MCF 10A (cell line): ENCODE measurements at regions not wholly inside any gene's neighbourhood (a gene's known extent, or its start where the extent isn't known, plus 50 kb on each side); places are given as distances from the start of the nearest gene placed in this dataset.

ENCODE experiments used
- BruUV-seq: library from RNA; stranded (reverse); fragments of 400-500 nt; replicated peaks from 2 replicates; lab custom pipeline; 2021; lab: Mats Ljungman, UMichigan
- CTCF ChIA-PET: fragments of 300-600 bp; sonication (Branson Sonifier 250); formaldehyde crosslinking; extraction: SDS; loops from one replicate; lab custom pipeline; 2021; ENCODE audit warnings: antibody characterized with exemption, inconsistent platforms; lab: Yijun Ruan, JAX
- POLR2A ChIA-PET: fragments of 300-600, 350-650 bp; sonication (Branson Sonifier 250); formaldehyde crosslinking; extraction: SDS; loops from one replicate; lab custom pipeline; 2020; ENCODE audit warnings: antibody characterized with exemption, inconsistent platforms; lab: Yijun Ruan, JAX
- DNase-seq: peaks from one replicate; pipeline ENCODE4 v3.0.0-alpha.2; 2018; ENCODE audit not compliant: unreplicated experiment
- H3K27ac Mint-ChIP-seq: one replicate; pipeline ENCODE4 v1.8.0; 2022; ENCODE audit warnings: mild to moderate bottlenecking, low read depth, mixed read lengths; ENCODE audit not compliant: unreplicated experiment
- H3K27me3 Mint-ChIP-seq: one replicate; pipeline ENCODE4 v1.8.0; 2022; ENCODE audit warnings: mixed read lengths; ENCODE audit not compliant: insufficient read depth, unreplicated experiment
- H3K36me3 Mint-ChIP-seq: one replicate; pipeline ENCODE4 v1.8.0; 2022; ENCODE audit warnings: mild to moderate bottlenecking, moderate library complexity, mixed read lengths; ENCODE audit not compliant: insufficient read depth, unreplicated experiment
- H3K4me1 Mint-ChIP-seq: one replicate; pipeline ENCODE4 v1.8.0; 2022; ENCODE audit warnings: mixed read lengths; ENCODE audit not compliant: insufficient read depth, unreplicated experiment
- H3K4me3 Mint-ChIP-seq: one replicate; pipeline ENCODE4 v1.8.0; 2022; ENCODE audit warnings: mild to moderate bottlenecking, moderate library complexity, mixed read lengths; ENCODE audit not compliant: unreplicated experiment
- H3K9me3 Mint-ChIP-seq: one replicate; pipeline ENCODE4 v1.8.0; 2022; ENCODE audit warnings: mixed read lengths; ENCODE audit not compliant: unreplicated experiment
- intact Hi-C: fragments of 100-400 bp; cut with micrococcal nuclease; formaldehyde crosslinking; loops from 2 replicates; pipeline ENCODE4 v1.14.1; 2022
- TF ChIP-seq, protein P1 (sequence below): fragments of 200-600 bp; IDR thresholded peaks from one replicate; pipeline ENCODE4 v1.8.0; 2022; ENCODE audit warnings: antibody characterized with exemption, mild to moderate bottlenecking; ENCODE audit not compliant: unreplicated experiment

GRCh38 chr16:64196444-64196843 is 925.4 kb downstream of the CDH11 start:
- H3K4me3 Mint-ChIP-seq, result no peak overlapping the region
- ChIA-PET POLR2A (interaction anchor here (1.1 kb wide), 1 partner anchor 201 kb away, joined by 3 read pairs; no protein-coding TSS in a partner anchor), CTCF (interaction anchor here (0.6 kb wide), 1 partner anchor 31 kb away, joined by 3 read pairs; no protein-coding TSS in a partner anchor)
- BruUV-seq, result no TSS peak
- no peak for DNase-seq
- H3K9me3 Mint-ChIP-seq, result no peaks in the 10 kb centered on the region
- no peaks in the 10 kb centered on the region for H3K4me1 Mint-ChIP-seq
- TF ChIP-seq, protein P1, sequence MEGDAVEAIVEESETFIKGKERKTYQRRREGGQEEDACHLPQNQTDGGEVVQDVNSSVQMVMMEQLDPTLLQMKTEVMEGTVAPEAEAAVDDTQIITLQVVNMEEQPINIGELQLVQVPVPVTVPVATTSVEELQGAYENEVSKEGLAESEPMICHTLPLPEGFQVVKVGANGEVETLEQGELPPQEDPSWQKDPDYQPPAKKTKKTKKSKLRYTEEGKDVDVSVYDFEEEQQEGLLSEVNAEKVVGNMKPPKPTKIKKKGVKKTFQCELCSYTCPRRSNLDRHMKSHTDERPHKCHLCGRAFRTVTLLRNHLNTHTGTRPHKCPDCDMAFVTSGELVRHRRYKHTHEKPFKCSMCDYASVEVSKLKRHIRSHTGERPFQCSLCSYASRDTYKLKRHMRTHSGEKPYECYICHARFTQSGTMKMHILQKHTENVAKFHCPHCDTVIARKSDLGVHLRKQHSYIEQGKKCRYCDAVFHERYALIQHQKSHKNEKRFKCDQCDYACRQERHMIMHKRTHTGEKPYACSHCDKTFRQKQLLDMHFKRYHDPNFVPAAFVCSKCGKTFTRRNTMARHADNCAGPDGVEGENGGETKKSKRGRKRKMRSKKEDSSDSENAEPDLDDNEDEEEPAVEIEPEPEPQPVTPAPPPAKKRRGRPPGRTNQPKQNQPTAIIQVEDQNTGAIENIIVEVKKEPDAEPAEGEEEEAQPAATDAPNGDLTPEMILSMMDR, result no peak
- intact Hi-C loops, result no loop called here
- no peaks in the 10 kb centered on the region for H3K27me3 Mint-ChIP-seq
- H3K36me3 Mint-ChIP-seq, result no peaks in the 10 kb centered on the region
- H3K27ac Mint-ChIP-seq, result no peak overlapping the region

- BruUV-seq, result no TSS peak
- peaks cover 6% of the 10 kb centered on the region for H3K4me1 Mint-ChIP-seq
- TF ChIP-seq, protein P1, result no peak
- no peaks in the 10 kb centered on the region for H3K27me3 Mint-ChIP-seq
- no peak for DNase-seq
- no peak overlapping the region for H3K27ac Mint-ChIP-seq
- H3K9me3 Mint-ChIP-seq, result no peaks in the 10 kb centered on the region
- ChIA-PET CTCF (no interaction called here), POLR2A (no interaction called here)
- H3K4me3 Mint-ChIP-seq, result no peak overlapping the region
- intact Hi-C loops, result no loop called here
- H3K36me3 Mint-ChIP-seq, result no peaks in the 10 kb centered on the region
Measured at GRCh38 chr16:64185954-64186353, 935.9 kb downstream of the CDH11 start.

- POLR2A ChIA-PET, result interaction anchor here (0.6 to 1.2 kb wide), 3 partner anchors 18 to 317 kb away, joined by 3 to 4 read pairs (median 3); no protein-coding TSS in a partner anchor
- TF ChIP-seq, protein P1, result no peak
- Mint-ChIP-seq H3K36me3 (no peaks in the 10 kb centered on the region), H3K27ac (no peak overlapping the region), H3K27me3 (no peaks in the 10 kb centered on the region), H3K4me1 (peaks cover 6% of the 10 kb centered on the region), H3K4me3 (no peak overlapping the region), H3K9me3 (peaks cover 4% of the 10 kb centered on the region)
- no TSS peak for BruUV-seq
- intact Hi-C loops, result no loop called here
- CTCF ChIA-PET, result interaction anchor here (0.7 to 1.1 kb wide), 2 partner anchors 17 to 94 kb away, joined by 3 read pairs; no protein-coding TSS in a partner anchor
- no peak for DNase-seq
Measured at GRCh38 chr16:64184156-64184555, 937.7 kb downstream of the CDH11 start.

- no peak overlapping the region for H3K4me3 Mint-ChIP-seq
- BruUV-seq, result no TSS peak
- peaks cover 7% of the 10 kb centered on the region for H3K9me3 Mint-ChIP-seq
- H3K36me3 Mint-ChIP-seq, result no peaks in the 10 kb centered on the region
- ChIA-PET CTCF (interaction anchor here (0.6 kb wide), 1 partner anchor 343 kb away, joined by 3 read pairs; no protein-coding TSS in a partner anchor), POLR2A (no interaction called here)
- TF ChIP-seq, protein P1, result no peak
- peaks cover 6% of the 10 kb centered on the region for H3K4me1 Mint-ChIP-seq
- intact Hi-C loops, result no loop called here
- no peak overlapping the region for H3K27ac Mint-ChIP-seq
- no peaks in the 10 kb centered on the region for H3K27me3 Mint-ChIP-seq
- DNase-seq, result no peak
Measured at GRCh38 chr16:64182985-64183384, 938.9 kb downstream of the CDH11 start.
